Hepatocyte (in vitro differentiated cells): ENCODE measurements at regions not wholly inside any gene's neighbourhood (a gene's known extent, or its start where the extent isn't known, plus 50 kb on each side); places are given as distances from the start of the nearest gene placed in this dataset.

Source experiments
- DNase-seq: peaks from one replicate; pipeline ENCODE4 v3.0.0-alpha.2; 2016; ENCODE audit warnings: low spot score
- H2AFZ ChIP-seq: fragments of 200-600 bp; sonication (generic); 2 replicates; pipeline ENCODE4 v1.6.0; 2016; ENCODE audit warnings: antibody characterized with exemption, mild to moderate bottlenecking
- H3K27ac ChIP-seq: fragments of 200-600 bp; sonication (generic); 2 replicates; pipeline ENCODE4 v1.5.1; 2016; ENCODE audit warnings: mild to moderate bottlenecking
- H3K27me3 ChIP-seq: fragments of 200-600 bp; sonication (generic); 2 replicates; pipeline ENCODE4 v1.6.1; 2016
- H3K36me3 ChIP-seq: fragments of 200-600 bp; sonication (generic); replicated peaks from 2 replicates; pipeline ENCODE4 v1.5.1; 2016; ENCODE audit warnings: low read depth; ENCODE audit not compliant: insufficient read depth
- H3K4me1 ChIP-seq: fragments of 200-600 bp; sonication (generic); 2 replicates; pipeline ENCODE4 v1.5.1; 2016; ENCODE audit warnings: mild to moderate bottlenecking, moderate library complexity; ENCODE audit not compliant: insufficient read depth
- H3K4me2 ChIP-seq: fragments of 200-600 bp; sonication (generic); 2 replicates; pipeline ENCODE4 v1.6.0; 2016
- H3K4me3 ChIP-seq: fragments of 200-600 bp; sonication (generic); 2 replicates; pipeline ENCODE4 v1.5.1; 2016; ENCODE audit warnings: mild to moderate bottlenecking
- H3K79me2 ChIP-seq: fragments of 200-600 bp; sonication (generic); 2 replicates; pipeline ENCODE4 v1.6.0; 2017; ENCODE audit warnings: mild to moderate bottlenecking
- H3K9me2 ChIP-seq: fragments of 200-600 bp; sonication (generic); replicated peaks from 2 replicates; pipeline ENCODE4 v1.6.0; 2017; ENCODE audit warnings: mild to moderate bottlenecking; ENCODE audit not compliant: insufficient read depth
- H3K9me3 ChIP-seq: fragments of 200-600 bp; sonication (generic); 2 replicates; pipeline ENCODE4 v1.5.1; 2016; ENCODE audit warnings: low read depth, mild to moderate bottlenecking
- H4K20me1 ChIP-seq: fragments of 200-600 bp; sonication (generic); 2 replicates; pipeline ENCODE4 v1.6.0; 2016; ENCODE audit warnings: mild to moderate bottlenecking; ENCODE audit not compliant: insufficient read depth, poor library complexity, severe bottlenecking
- CTCF ChIP-seq: fragments of 200-600 bp; sonication (generic); IDR thresholded peaks from 2 replicates; pipeline ENCODE4 v1.5.1; 2016; ENCODE audit warnings: antibody characterized with exemption, mild to moderate bottlenecking; ENCODE audit not compliant: poor library complexity
- EZH2 ChIP-seq: fragments of 200-600 bp; sonication (generic); IDR thresholded peaks from 2 replicates; pipeline ENCODE4 v1.6.1; 2016; ENCODE audit warnings: antibody characterized with exemption, mild to moderate bottlenecking, borderline replicate concordance
- EZH2phosphoT487 ChIP-seq: fragments of 200-600 bp; sonication (generic); IDR thresholded peaks from one replicate; pipeline ENCODE4 v1.6.1; 2018; ENCODE audit warnings: antibody characterized with exemption, mild to moderate bottlenecking, low read depth, moderate library complexity; ENCODE audit not compliant: unreplicated experiment, severe bottlenecking
- WGBS: methylation state at CpG from one replicate; pipeline ENCODE4 v1.1.6; 2016; ENCODE audit warnings: low lambda C conversion rate; ENCODE audit errors: missing lambda C conversion rate; 5-methylcytosine and 5-hydroxymethylcytosine counted together

- Histone ChIP-seq H3K36me3 (no peaks in the 10 kb centered on the region), H3K27me3 (no peaks in the 10 kb centered on the region), H3K79me2 (no peaks in the 10 kb centered on the region), H3K4me2 (no peak overlapping the region), H3K27ac (no peak overlapping the region), H3K9me2 (no peaks in the 10 kb centered on the region), H3K4me1 (no peaks in the 10 kb centered on the region), H3K9me3 (no peaks in the 10 kb centered on the region), H2AFZ (no peak overlapping the region), H4K20me1 (no peaks in the 10 kb centered on the region), H3K4me3 (no peak overlapping the region)
- no peak for TF ChIP-seq CTCF
- TF ChIP-seq EZH2: no peak
- TF ChIP-seq EZH2phosphoT487: no peak
- 74% methylated on average over 4 of the region's 4 CpGs for WGBS
- no peak for DNase-seq
These were observed 247.7 kb downstream of the RAB28 start for GRCh38 chr4:13236485-13236884.

DNA sequence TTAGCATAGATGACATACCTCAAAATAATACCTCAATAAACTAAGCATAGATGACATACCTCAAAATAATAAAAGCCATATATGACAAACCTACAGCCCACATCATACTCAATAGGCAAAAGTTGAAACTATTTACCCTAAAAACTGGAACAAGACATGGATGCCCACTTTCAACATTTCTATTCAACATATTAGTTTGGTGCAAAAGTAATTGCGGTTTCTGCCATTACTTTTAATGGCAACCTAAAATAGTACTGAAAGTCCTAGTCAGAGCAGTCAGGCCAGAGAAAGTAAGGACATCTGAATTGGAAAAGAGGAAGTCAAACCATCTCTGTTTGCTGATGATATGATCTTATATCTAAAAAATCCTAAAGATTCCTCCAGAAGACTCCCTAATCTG lies 250.4 kb downstream of the RAB28 start:
- no peak overlapping the region for H3K27ac ChIP-seq
- no peaks in the 10 kb centered on the region for H4K20me1 ChIP-seq
- H3K4me1 ChIP-seq: no peaks in the 10 kb centered on the region
- no peaks in the 10 kb centered on the region for H3K9me2 ChIP-seq
- no peak overlapping the region for H3K4me3 ChIP-seq
- H3K27me3 ChIP-seq: no peaks in the 10 kb centered on the region
- TF ChIP-seq EZH2 (no peak), CTCF (no peak), EZH2phosphoT487 (no peak)
- H3K4me2 ChIP-seq: no peak overlapping the region
- no peaks in the 10 kb centered on the region for H3K79me2 ChIP-seq
- WGBS: 83% methylated on average over 1 of the region's 1 CpG
- H3K9me3 ChIP-seq: no peaks in the 10 kb centered on the region
- H2AFZ ChIP-seq: no peak overlapping the region
- no peak for DNase-seq
- H3K36me3 ChIP-seq: no peaks in the 10 kb centered on the region

DNA sequence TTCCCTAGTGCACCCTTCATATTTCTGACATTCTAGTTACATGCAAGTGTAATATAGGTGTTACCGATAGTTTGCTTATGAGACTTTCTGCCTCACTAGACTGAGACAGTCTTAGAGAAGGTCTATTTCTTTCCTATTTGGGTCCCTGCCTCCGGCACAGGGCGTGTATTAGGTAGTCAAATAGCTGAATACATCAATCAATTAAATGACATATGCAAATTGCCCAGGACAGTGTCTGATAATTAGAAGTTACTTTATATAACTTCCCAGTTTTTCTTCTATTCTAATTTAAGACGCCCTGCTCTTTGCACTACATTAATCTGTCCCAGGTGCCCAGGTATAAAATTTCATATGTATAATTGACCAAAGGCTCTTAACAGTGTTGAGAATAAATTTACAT lies 264.2 kb downstream of the RAB28 start:
- Histone ChIP-seq H3K27me3 (no peaks in the 10 kb centered on the region), H3K79me2 (no peaks in the 10 kb centered on the region)
- 90% methylated on average over 4 of the region's 4 CpGs for WGBS

More for the DNA sequence above, 264.2 kb downstream of the RAB28 start:
- Histone ChIP-seq H2AFZ (no peak overlapping the region), H3K4me1 (no peaks in the 10 kb centered on the region), H4K20me1 (no peaks in the 10 kb centered on the region), H3K9me2 (no peaks in the 10 kb centered on the region), H3K27ac (no peak overlapping the region), H3K4me2 (no peak overlapping the region), H3K9me3 (no peaks in the 10 kb centered on the region), H3K4me3 (no peak overlapping the region), H3K36me3 (no peaks in the 10 kb centered on the region)
- TF ChIP-seq EZH2phosphoT487: no peak
- no peak for TF ChIP-seq CTCF
- no peak for TF ChIP-seq EZH2
- no peak for DNase-seq
